GM18951 (cell line): ENCODE measurements at regions not wholly inside any gene's neighbourhood (a gene's known extent, or its start where the extent isn't known, plus 50 kb on each side); places are given as distances from the start of the nearest gene placed in this dataset.
"Not testable (repeated sequence)": the region's sequence is repeated elsewhere in the genome, so short reads cannot be mapped to it uniquely, and the experiment has no call there.

Experiments
- POLR2A ChIP-seq: IDR thresholded peaks from 4 replicates; pipeline ENCODE4 v1.6.1; 2011; ENCODE audit warnings: mild to moderate bottlenecking; ENCODE audit not compliant: insufficient read length, insufficient read depth; ENCODE audit errors: extremely low read depth
- in situ Hi-C: fragments of 300-500 bp; cut with MboI; formaldehyde crosslinking; loops from one replicate; pipeline ENCODE4 v1.12.0; 2022; ENCODE audit warnings: low sequenced_read_pairs, mixed read lengths, inconsistent platforms; ENCODE audit not compliant: unreplicated experiment

GRCh38 chr11:97570636-97571035 lies 1180.8 kb downstream of the JRKL start:
- no peak for TF ChIP-seq POLR2A
- in situ Hi-C loops = no loop called here

DNA sequence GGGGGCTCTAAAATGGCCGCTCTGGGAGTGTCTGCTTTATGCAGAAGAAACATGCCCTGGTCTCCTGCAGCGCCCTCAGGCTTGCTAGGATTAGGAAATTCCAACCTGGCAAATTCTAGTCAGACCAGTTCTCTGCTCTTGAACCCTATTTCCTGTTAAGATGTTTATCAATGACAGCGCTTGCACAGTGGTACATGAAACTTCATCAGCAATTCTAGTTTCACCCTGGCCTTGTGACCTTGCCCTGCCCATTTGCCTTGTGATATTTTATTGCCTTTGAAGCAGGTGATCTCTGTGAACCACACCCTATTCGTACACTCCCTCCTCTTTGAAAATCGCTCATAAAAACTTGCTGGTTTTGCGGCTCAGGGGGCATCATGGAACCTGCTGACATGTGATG lies 1184.0 kb downstream of the JRKL start:
- in situ Hi-C loops = not testable (repeated sequence)

DNA sequence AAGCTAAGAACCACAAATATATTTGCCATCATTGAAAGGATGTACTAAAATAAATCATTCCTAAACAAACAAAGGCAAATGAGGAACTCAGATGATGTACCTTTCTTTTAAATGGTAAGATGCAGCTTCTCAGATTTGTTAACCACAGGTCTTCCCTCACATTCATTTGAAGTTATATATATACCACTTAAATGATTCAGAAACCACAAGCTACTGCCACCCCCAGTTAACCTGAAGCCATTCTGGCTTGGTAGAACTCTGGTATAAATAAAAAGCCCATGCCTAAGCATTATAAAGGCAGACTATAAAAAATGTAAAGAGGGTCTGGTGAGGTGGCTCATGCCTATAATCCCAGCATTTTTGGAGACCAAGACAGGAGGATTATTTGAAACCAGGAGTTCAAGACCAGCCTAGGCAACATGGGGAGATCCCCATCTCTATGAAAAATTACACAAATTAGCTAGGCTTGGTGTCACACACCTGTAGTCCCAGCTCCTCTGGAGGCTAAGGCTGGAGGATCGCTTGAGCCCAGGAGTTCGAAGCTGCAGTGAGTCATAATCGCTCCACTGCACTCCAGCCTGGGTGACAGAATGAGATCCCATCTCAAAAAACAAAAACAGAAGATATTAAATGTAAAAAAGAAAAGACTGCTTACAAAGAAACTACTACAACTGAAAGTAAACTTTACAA lies 1185.3 kb downstream of the JRKL start:
- TF ChIP-seq POLR2A = no peak
- in situ Hi-C loops = no loop called here

DNA sequence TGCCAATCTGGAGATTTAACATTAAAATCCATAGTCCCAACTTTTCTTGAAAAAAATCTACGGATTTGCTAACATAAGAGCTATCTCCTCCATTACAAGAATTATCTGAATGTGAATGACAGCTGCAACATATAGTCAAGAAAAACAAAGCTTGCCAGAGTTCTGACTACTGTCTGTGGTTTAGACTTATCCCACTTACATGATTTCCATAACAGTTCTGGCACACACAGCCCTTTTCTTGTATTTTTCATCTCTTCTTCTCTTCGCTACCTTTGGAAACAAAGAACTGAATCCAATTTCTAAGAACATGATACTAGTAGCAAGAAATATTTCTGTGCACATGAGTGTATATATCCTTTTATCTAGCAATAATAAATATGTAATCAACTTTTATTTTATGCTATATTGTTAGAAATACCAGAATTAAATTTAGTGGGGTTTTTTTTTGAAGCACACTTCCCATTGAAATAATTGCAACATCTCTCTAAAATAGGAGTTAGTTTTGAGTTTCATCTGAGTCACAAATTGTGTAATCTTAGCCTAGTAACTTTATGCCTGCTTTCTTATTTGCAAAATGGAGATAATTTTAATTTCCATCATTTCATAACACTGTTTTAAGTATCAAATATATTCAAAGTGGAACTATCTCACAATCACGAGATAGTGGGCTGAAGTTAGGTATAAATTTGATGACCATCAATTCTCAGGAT lies 1217.6 kb downstream of the JRKL start:
- in situ Hi-C loops = no loop called here

GRCh38 chr11:97610000-97610399 lies 1220.2 kb downstream of the JRKL start:
- in situ Hi-C loops = no loop called here
- no peak for TF ChIP-seq POLR2A

More for the DNA sequence above, 1217.6 kb downstream of the JRKL start:
- TF ChIP-seq POLR2A = no peak

DNA sequence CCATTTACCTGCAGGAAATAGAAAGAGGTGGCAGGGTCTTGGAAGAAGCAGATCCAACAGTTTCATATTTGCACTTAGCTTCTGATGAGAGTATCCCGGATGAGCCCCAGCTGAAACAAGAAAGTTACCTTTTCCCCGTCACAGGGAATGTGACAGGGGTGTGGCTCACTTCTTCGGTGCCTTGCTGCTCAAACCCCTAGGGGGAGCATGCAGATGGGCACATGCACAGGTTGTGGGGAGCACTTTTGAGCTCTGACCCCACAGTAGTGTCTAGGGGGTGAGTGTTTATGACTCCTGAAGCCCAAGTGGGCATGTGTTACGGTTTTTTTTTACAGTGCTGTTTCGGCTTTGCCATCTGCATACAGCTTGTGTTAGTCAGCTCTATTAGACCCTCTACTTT lies 1221.0 kb downstream of the JRKL start:
- in situ Hi-C loops = no loop called here
- no peak for TF ChIP-seq POLR2A

DNA sequence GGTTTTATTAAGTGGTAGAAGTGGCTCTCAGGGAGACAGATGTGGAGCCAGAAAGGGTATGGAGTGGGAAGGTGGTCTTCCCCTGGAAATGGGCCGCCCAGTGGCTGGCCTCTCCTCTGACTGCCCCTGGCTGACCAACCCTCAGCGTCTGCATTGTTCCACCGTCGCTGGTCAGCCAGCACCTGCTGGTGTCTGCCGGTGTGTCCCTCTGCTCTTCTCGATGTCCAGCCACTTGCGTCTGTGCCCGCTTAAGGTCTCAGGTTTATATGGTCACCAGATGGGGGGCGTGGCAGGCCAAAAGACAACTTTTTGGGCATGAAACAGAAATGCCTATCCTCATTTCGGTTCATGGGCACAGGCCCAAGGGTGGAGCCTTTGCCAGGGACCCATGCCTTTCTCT lies 1221.5 kb downstream of the JRKL start:
- no peak for TF ChIP-seq POLR2A
- in situ Hi-C loops = no loop called here

DNA sequence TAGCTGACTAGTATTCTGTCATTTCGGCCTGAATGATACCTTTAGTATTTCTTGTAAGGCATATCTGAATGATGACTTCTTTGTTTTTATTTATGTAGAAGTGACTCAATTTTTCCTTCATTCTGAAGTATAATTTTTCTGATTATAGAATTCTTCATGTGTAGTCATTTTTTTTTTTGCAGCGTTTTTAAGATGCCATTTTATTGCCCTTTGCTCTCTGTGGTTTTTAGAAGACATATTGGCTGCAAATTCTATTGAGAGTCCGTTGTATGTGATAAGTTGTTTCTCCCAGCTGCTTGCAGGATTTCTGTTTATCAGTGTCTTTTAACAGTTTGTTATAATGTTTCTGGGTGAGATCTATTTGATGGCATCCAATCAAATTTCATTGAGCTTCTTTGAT lies 1224.8 kb downstream of the JRKL start:
- no peak for TF ChIP-seq POLR2A
- in situ Hi-C loops = no loop called here

DNA sequence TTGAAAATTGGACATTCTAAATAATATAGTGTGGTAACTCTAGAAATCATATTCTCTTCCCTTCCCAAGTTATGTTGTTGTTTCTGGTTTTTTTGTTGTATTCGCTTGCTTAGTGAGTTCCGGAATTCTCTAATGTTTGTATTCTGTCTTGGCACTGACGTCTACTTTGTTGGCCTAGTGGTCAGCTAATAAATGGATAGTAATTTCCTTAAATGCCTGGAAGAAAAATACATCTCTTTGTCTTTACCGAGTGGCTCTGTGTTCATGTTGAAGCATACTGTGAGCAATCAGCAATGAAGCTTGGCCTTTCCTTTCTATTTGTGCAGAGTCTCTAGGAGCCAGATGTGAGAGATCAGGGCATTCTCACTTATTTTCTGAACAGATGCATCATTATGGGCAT lies 1225.7 kb downstream of the JRKL start:
- in situ Hi-C loops = no loop called here
- TF ChIP-seq POLR2A = no peak

GRCh38 chr11:97617031-97617430 lies 1227.2 kb downstream of the JRKL start:
- in situ Hi-C loops = no loop called here
- TF ChIP-seq POLR2A = no peak

DNA sequence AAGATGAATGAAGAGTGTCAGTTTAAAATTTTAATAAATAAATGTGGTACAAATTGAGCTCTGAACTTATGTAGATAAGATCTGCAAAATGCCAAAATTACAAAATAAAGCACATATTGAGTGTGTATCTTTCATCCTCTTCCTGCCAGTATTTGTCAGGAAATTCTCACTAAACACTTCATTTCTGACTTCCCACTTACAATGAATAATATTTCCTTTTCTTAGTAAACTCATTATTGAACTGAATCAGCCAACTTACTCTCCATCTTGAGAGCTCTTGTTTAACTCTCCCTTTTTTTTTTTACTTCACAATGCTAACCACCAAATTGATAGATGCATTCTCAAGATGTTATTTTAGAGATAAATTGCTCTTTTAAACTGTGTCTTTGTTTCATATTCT lies 1230.2 kb downstream of the JRKL start:
- in situ Hi-C loops = no loop called here
- no peak for TF ChIP-seq POLR2A

- in situ Hi-C loops = no loop called here
- no peak for TF ChIP-seq POLR2A
These were observed 1231.5 kb downstream of the JRKL start for GRCh38 chr11:97621282-97621681.

- TF ChIP-seq POLR2A = no peak
- in situ Hi-C loops = no loop called here
These were observed 1233.0 kb downstream of the JRKL start for GRCh38 chr11:97622795-97623194.

- in situ Hi-C loops = not testable (repeated sequence)
These were observed 1246.9 kb downstream of the JRKL start for GRCh38 chr11:97636741-97637140.
